ENCODE measurements at regions not wholly inside any gene's neighbourhood (a gene's known extent, or its start where the extent isn't known, plus 50 kb on each side); places are given as distances from the start of the nearest gene placed in this dataset.

GRCh38 chr9:108516391-108516790 is 339.4 kb downstream of the ACTL7B start:
- Histone ChIP-seq H3K4me1 (no peaks in the 10 kb centered on the region), H3K4me3 (no peak overlapping the region), H3K27ac (no peak overlapping the region), H3K9me3 (no peaks in the 10 kb centered on the region), H3K36me3 (no peaks in the 10 kb centered on the region), H3K27me3 (no peaks in the 10 kb centered on the region)
- TF ChIP-seq EP300 (IDR thresholded peaks at IDR 0.05) (no peak), POLR2A (IDR thresholded peaks at IDR 0.05) (no peak), CTCF (IDR thresholded peaks at IDR 0.05) (no peak), POLR2AphosphoS5 (IDR thresholded peaks at IDR 0.05) (no peak)
- DNase-seq (no peak), ATAC-seq (ENCODE audit: low FRiP score in 2 of 2) (no peak)
- WGBS, 2 donors, result 53 to 65% methylated on average over 4 of the region's 4 CpGs

- Histone ChIP-seq H3K4me3 (no peak overlapping the region), H3K36me3 (no peaks in the 10 kb centered on the region), H3K27me3 (no peaks in the 10 kb centered on the region), H3K27ac (no peak overlapping the region), H3K9me3 (no peaks in the 10 kb centered on the region), H3K4me1 (no peaks in the 10 kb centered on the region)
- TF ChIP-seq EP300 (IDR thresholded peaks at IDR 0.05) (no peak), POLR2AphosphoS5 (IDR thresholded peaks at IDR 0.05) (no peak), CTCF (IDR thresholded peaks at IDR 0.05) (no peak)
- DNase-seq (no peak), ATAC-seq (ENCODE audit: low FRiP score in 2 of 2) (no peak)
- 94 to 95% methylated on average over 2 of the region's 2 CpGs for WGBS, 2 donors
Measured at GRCh38 chr9:108515856-108516255, 339.9 kb downstream of the ACTL7B start.

- H3K27ac ChIP-seq, result no peak overlapping the region
- H3K4me1 ChIP-seq, result no peaks in the 10 kb centered on the region
- H3K4me3 ChIP-seq, result no peak overlapping the region
- no peaks in the 10 kb centered on the region for H3K36me3 ChIP-seq
- DNase-seq, result no peak
- ATAC-seq (ENCODE audit: low FRiP score in 2 of 2), result no peak
- 81 to 86% methylated on average over 5 of the region's 5 CpGs for WGBS, 2 donors
- no peaks in the 10 kb centered on the region for H3K9me3 ChIP-seq
- no peak for TF ChIP-seq CTCF (IDR thresholded peaks at IDR 0.05)
- TF ChIP-seq EP300 (IDR thresholded peaks at IDR 0.05), result no peak
- TF ChIP-seq POLR2AphosphoS5 (IDR thresholded peaks at IDR 0.05), result no peak
- no peak for TF ChIP-seq POLR2A (IDR thresholded peaks at IDR 0.05)
- H3K27me3 ChIP-seq, result no peaks in the 10 kb centered on the region
Measured at GRCh38 chr9:108512426-108513173, 343.2 kb downstream of the ACTL7B start.

- Histone ChIP-seq H3K27ac (no peak overlapping the region), H3K36me3 (no peaks in the 10 kb centered on the region), H3K4me1 (no peaks in the 10 kb centered on the region), H3K4me3 (no peak overlapping the region), H3K27me3 (no peaks in the 10 kb centered on the region), H3K9me3 (no peaks in the 10 kb centered on the region)
- no peak for ATAC-seq (ENCODE audit: low FRiP score in 2 of 2)
- DNase-seq, result no peak
- no peak for TF ChIP-seq EP300 (IDR thresholded peaks at IDR 0.05)
- no peak for TF ChIP-seq POLR2A (IDR thresholded peaks at IDR 0.05)
- TF ChIP-seq CTCF (IDR thresholded peaks at IDR 0.05), result no peak
- no peak for TF ChIP-seq POLR2AphosphoS5 (IDR thresholded peaks at IDR 0.05)
- WGBS, 2 donors, result 89 to 90% methylated on average over 5 of the region's 5 CpGs
Measured at GRCh38 chr9:108511307-108511706, 344.5 kb downstream of the ACTL7B start.

- ATAC-seq (ENCODE audit: low FRiP score in 2 of 2) (no peak), DNase-seq (no peak)
- no peaks in the 10 kb centered on the region for H3K4me1 ChIP-seq
- 77 to 81% methylated on average over 4 of the region's 4 CpGs for WGBS, 2 donors
- H3K27me3 ChIP-seq, result no peaks in the 10 kb centered on the region
- TF ChIP-seq POLR2AphosphoS5 (IDR thresholded peaks at IDR 0.05) (no peak), POLR2A (IDR thresholded peaks at IDR 0.05) (no peak), EP300 (IDR thresholded peaks at IDR 0.05) (no peak)
- H3K27ac ChIP-seq, result no peak overlapping the region
- H3K4me3 ChIP-seq, result no peak overlapping the region
- no peaks in the 10 kb centered on the region for H3K36me3 ChIP-seq
- H3K9me3 ChIP-seq, result peaks cover 0 to 8% (median 0%) of the 10 kb centered on the region in 4 donors
Measured at GRCh38 chr9:108496846-108497245, 358.9 kb downstream of the ACTL7B start.
